Erythroblast (primary cell): ENCODE measurements at regions not wholly inside any gene's neighbourhood (a gene's known extent, or its start where the extent isn't known, plus 50 kb on each side); places are given as distances from the start of the nearest gene placed in this dataset.

ENCODE experiments used
- GATA1 ChIP-seq: IDR thresholded peaks from 2 replicates; pipeline ENCODE4 v1.6.1; 2011; ENCODE audit warnings: low read depth, mild to moderate bottlenecking, control low read depth, low read length, moderate library complexity
- POLR2A ChIP-seq: IDR thresholded peaks from 2 replicates; pipeline ENCODE4 v1.6.1; 2011; ENCODE audit warnings: mild to moderate bottlenecking, low read length

GRCh38 chr20:60966766-60967165, 285.3 kb upstream of the CDH4 start:
- TF ChIP-seq POLR2A (no peak), GATA1 (no peak)
